ENCODE measurements at regions not wholly inside any gene's neighbourhood (a gene's known extent, or its start where the extent isn't known, plus 50 kb on each side); places are given as distances from the start of the nearest gene placed in this dataset.

DNA sequence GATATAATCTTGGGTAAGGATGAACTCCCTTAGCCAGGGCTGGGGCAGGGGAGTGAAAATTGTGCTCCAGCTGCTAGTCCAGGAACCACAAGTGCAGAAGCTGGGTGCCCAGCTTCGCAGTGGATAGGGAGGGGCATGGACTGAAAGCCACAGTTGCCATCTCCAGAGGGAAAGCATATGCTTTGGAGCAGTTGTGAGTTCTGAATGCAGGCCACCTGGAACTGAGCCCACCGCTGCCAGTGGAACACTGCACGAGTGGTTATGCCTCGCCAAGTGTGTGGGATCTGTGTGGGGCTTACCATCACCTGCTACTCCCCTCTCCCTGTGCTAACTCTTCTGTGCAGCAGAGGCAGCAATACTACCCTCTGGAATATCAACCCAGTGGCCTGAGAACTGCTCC, 158.4 kb upstream of the DPT start:
- ChIA-PET CTCF (no interaction called here), POLR2A (no interaction called here)
- no peak for TF ChIP-seq CTCF (IDR thresholded peaks at IDR 0.05; ENCODE audit: insufficient read depth, low read length, missing control alignments)
- H3K4me3 ChIP-seq (ENCODE audit: low read depth, low read length): no peak overlapping the region
- no peak for DNase-seq (ENCODE audit: low read depth, low spot score)

DNA sequence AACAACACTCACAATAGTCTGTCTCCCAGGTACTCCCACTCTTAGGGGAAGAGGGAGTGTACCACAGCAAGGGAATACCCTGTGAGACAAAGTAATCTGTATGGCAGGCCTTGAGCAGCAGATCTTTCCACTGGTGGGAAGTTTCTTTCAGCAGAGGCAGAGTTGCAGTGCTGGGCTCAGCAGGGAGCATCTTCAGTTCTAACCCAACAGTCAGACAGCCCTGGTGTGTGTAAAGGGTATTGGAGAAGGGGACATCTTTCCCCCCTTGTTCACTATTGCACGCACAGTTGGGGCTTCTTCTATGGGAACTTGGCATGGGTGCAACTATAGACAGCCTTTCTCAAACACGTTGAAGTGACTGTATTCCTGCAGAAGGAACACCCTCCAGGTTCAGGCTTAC, 159.4 kb upstream of the DPT start:
- H3K4me3 ChIP-seq (ENCODE audit: low read depth, low read length): no peak overlapping the region
- CTCF ChIA-PET: no interaction called here
- TF ChIP-seq CTCF (IDR thresholded peaks at IDR 0.05; ENCODE audit: insufficient read depth, low read length, missing control alignments): no peak
- DNase-seq (ENCODE audit: low read depth, low spot score): no peak
- POLR2A ChIA-PET: no interaction called here

DNA sequence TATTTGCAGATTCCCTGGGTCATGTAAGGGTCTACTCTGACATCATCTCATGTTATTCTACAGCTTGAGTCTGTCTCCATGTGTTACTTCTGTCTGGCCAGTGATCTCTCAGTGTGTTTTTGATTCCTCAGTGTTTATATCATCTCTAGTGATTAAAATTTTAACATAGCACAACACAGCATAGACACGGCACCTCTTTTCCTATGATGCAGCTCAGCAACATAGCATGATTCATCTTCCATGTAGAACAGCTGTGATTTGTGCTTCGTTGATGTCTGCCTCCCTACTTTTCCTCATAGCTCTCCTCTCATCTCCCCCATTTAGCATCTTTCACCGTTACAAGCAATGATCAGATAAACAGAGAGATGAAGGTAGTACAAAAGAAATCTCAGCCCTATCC, 163.9 kb upstream of the DPT start:
- ChIA-PET CTCF (no interaction called here), POLR2A (no interaction called here)
- DNase-seq (ENCODE audit: low read depth, low spot score): no peak
- no peak for TF ChIP-seq CTCF (IDR thresholded peaks at IDR 0.05; ENCODE audit: insufficient read depth, low read length, missing control alignments)
- no peak overlapping the region for H3K4me3 ChIP-seq (ENCODE audit: low read depth, low read length)

DNA sequence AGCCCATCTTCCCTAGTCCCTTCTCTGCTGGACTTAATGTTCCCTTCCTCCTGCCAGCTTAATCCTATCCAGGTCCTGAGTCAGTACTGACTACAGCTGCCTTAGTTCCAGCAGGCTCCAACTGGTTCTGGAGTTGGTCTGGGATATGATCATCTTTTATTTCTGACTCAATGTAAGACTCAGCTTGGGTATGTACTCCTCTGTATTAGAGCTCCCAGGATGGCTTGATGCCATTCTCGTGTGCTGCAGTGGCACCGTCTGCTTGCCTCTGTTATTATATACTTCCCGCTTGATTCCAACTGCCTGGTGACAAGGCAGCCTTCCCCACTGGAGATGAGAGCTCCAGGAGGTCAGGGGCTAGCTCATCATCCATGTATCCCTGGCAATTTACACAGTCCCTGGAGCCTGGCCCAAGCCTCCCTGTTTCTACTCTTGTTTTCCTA, 164.4 kb upstream of the DPT start:
- ChIA-PET POLR2A (no interaction called here), CTCF (no interaction called here)
- no peak overlapping the region for H3K4me3 ChIP-seq (ENCODE audit: low read depth, low read length)
- TF ChIP-seq CTCF (IDR thresholded peaks at IDR 0.05; ENCODE audit: insufficient read depth, low read length, missing control alignments): no peak
- no peak for DNase-seq (ENCODE audit: low read depth, low spot score)

DNA sequence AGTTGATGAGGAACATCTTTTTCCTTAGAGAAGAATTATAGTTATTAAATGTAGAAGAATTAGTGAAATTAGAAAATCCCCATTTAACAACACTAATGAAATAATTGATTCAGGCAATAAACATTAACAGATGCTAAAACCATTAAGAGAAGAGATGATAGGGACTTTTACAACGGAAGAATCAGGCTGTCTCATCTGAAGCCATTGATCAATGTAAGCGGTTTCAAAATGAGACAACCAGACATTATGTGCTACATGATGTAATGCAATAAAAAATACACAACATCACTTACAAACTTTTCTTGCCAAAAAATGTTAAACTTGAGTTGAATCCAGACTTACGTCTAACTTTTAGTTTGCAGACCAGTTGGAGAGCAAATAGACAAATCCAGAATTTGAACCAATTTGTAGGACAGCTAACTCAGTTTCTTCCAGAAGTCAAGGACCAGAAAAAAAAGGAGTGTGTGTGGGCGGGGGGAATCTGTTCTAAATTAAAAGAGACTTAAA, 165.4 kb upstream of the DPT start:
- ChIA-PET CTCF (no interaction called here), POLR2A (no interaction called here)
- H3K4me3 ChIP-seq (ENCODE audit: low read depth, low read length): no peak overlapping the region
- no peak for DNase-seq (ENCODE audit: low read depth, low spot score)
- TF ChIP-seq CTCF (IDR thresholded peaks at IDR 0.05; ENCODE audit: insufficient read depth, low read length, missing control alignments): no peak

DNA sequence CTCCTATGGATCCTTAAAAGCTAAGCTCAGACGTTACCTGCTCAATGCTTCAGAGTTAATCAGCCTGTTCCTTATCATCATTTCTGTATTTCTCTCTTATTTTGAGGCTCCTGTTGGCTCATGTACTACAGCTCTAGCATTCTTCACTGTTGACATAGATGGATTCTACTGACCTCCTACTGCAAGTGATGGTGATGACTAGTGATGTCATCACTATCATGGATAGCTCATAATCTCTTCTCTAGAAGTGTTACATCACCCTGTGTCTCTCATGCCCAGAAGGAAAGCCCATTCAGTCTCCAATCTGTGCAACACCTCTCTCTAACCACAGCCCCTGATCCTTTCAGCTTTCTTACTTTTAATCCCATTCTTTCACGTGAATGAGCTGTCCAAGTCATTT, 168.2 kb upstream of the DPT start:
- ChIA-PET CTCF (no interaction called here), POLR2A (no interaction called here)
- no peak for TF ChIP-seq CTCF (IDR thresholded peaks at IDR 0.05; ENCODE audit: insufficient read depth, low read length, missing control alignments)
- H3K4me3 ChIP-seq (ENCODE audit: low read depth, low read length): no peak overlapping the region
- no peak for DNase-seq (ENCODE audit: low read depth, low spot score)

All from AG04449 (cell line).